ENCODE measurements at regions not wholly inside any gene's neighbourhood (a gene's known extent, or its start where the extent isn't known, plus 50 kb on each side); places are given as distances from the start of the nearest gene placed in this dataset.

DNA sequence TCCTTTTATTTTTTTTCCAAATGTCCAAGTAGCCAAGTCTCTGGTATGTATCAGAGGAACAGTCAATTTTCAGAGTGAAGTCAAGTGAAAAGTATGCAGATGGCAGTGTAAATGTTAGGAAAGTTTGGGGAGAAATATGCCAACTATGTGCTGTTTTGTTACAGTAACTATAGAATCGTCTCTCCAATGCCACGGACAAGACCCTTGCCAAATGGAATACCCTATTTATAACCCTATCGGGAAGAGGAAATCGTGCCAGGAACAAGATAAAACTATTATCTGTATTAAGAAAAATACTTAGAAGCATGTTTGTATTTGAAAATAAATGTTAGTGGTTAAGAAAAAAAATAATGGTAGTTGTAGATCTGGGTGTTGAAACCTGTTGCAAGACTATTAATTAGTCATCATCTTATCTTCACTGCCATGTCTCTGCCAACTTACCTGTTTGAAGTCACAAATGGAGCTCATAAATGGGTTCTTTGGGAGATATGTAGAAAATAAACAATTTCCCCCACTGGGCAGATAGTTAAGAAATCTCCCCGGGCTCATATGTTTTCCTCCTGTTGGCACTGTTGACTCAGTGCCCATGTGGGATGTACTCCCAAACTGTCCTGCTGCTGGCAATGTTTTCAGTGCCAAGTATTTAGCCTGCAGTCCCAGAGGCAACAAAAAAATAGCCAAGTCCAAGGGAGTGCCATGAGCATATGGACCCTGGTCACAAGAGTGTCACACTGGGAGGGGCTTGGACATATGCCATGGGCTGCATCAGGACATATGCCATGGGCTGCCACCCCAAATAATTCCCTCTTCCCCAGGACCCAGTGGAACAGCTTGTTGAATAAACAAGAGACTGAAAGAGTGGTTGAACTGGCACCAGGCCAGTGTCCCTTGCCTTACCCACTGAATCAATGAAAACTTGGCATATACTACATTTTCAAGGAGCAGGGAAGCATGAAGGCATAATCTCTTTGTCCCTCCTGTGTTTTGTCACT, 366.9 kb downstream of the OSR1 start:
- no peak for TF ChIP-seq POLR2A (IDR thresholded peaks at IDR 0.05)
- TF ChIP-seq CTCF (IDR thresholded peaks at IDR 0.05) = no peak

Data from suprapubic skin (tissue), 3 donors.